ENCODE measurements at regions not wholly inside any gene's neighbourhood (a gene's known extent, or its start where the extent isn't known, plus 50 kb on each side); places are given as distances from the start of the nearest gene placed in this dataset.

DNA sequence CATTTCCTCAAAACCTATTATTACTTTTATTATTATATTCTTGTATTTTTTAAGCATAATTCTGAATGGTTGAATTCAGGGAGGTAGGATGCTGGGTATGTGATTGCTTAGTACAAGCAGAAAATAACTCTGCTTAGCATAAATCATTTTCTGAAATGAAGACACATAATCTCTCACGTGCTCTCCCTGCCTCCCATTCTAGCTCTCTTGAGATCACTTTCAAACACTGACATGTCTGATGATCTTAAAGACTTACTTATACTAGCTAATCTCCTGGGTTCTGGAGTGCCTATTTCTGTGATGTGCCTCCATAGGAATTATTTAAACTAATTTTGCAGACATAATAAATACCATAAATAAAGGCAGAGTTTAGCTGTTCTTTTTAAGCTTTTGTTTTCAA is 1136.0 kb downstream of the SUCLG1 start:
- DNase-seq (ENCODE audit: low read depth in 1 of 2, low spot score in 1 of 2) (no peak), ATAC-seq (no peak), FAIRE-seq (no peak)
- TF ChIP-seq RFX5 (IDR thresholded peaks at IDR 0.05) (no peak), SREBF2 (IDR thresholded peaks at IDR 0.05) (no peak), RCOR1 (IDR thresholded peaks at IDR 0.05; ENCODE audit: low read depth, low read length) (no peak), EHF (CRISPR knock-in tag; IDR thresholded peaks at IDR 0.05) (no peak), CEBPB (IDR thresholded peaks at IDR 0.05) (no peak), RNF2 (IDR thresholded peaks at IDR 0.05; ENCODE audit: borderline replicate concordance, low read depth) (no peak), USF2 (IDR thresholded peaks at IDR 0.05) (no peak), EHMT2 (IDR thresholded peaks at IDR 0.05; ENCODE audit: low read depth) (no peak)
- TF ChIP-seq, protein P1, sequence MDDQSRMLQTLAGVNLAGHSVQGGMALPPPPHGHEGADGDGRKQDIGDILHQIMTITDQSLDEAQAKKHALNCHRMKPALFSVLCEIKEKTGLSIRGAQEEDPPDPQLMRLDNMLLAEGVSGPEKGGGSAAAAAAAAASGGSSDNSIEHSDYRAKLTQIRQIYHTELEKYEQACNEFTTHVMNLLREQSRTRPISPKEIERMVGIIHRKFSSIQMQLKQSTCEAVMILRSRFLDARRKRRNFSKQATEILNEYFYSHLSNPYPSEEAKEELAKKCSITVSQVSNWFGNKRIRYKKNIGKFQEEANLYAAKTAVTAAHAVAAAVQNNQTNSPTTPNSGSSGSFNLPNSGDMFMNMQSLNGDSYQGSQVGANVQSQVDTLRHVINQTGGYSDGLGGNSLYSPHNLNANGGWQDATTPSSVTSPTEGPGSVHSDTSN (IDR thresholded peaks at IDR 0.05), result no peak
- Histone ChIP-seq H3K4me1 (no peaks in the 10 kb centered on the region), H3K4me3 (no peak overlapping the region), H3K4me2 (no peak overlapping the region), H3K9me3 (no peaks in the 10 kb centered on the region), H3K27ac (no peak overlapping the region)
- 3% methylated on average over 1 of the region's 1 CpG for whole genome bisulfite sequencing (ENCODE audit: missing lambda C conversion rate)
- ChIA-PET CTCF (no interaction called here), POLR2A (no interaction called here)

- CTCF ChIA-PET, result interaction anchor here (0.9 kb wide), 1 partner anchor 57 kb away, joined by 3 read pairs; no protein-coding TSS in a partner anchor
- no peak overlapping the region for H3K4me2 ChIP-seq
- FAIRE-seq, result no peak
- no peaks in the 10 kb centered on the region for H3K9me3 ChIP-seq
- no peak overlapping the region for H3K4me3 ChIP-seq
- POLR2A ChIA-PET, result no interaction called here
- ATAC-seq, result no peak
- TF ChIP-seq MAFK (IDR thresholded peaks at IDR 0.05; ENCODE audit: partially characterized antibody) (no peak), ATOH8 (CRISPR knock-in tag; IDR thresholded peaks at IDR 0.05; ENCODE audit: low read depth) (no peak), JUN (IDR thresholded peaks at IDR 0.05) (no peak), ZC3H11A (IDR thresholded peaks at IDR 0.05) (no peak)
- TF ChIP-seq, protein P2, sequence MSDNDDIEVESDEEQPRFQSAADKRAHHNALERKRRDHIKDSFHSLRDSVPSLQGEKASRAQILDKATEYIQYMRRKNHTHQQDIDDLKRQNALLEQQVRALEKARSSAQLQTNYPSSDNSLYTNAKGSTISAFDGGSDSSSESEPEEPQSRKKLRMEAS (IDR thresholded peaks at IDR 0.05), result no peak
- no peaks in the 10 kb centered on the region for H3K4me1 ChIP-seq
- H3K27ac ChIP-seq, result no peak overlapping the region
- DNase-seq (ENCODE audit: low read depth in 1 of 2, low spot score in 1 of 2), result no peak
Observed at GRCh38 chr2:83320053-83320452, 1139.0 kb downstream of the SUCLG1 start.

DNA sequence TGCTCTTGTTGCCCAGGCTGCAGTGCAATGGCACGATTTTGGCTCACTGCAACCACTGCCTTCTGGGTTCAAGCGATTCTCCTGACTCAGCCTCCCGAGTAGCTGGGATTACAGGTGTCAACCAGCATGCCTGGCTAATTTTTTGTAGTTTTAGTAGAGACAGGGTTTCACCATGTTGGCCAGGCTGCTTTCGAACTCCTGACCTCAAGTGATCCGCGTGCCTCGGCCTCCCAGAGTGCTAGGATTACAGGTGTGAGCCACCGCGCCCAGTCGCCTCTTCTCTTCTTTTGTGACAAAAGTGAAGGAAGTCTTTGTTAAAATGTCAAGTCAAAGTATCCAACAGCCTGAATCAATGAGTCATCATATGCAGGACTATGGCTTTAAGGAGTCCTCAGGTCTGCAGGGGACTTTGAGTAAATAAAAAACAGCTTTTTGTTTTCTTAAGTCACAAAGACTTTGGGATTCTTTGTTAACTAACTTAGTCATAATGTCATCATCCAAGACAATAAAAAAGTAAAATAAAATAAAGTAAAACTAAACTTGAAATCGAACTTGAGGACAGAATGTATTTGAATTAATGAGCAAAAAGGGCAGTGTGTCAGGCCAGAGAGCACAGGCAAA is 1153.2 kb downstream of the SUCLG1 start:
- H3K4me1 ChIP-seq, result no peaks in the 10 kb centered on the region
- no peaks in the 10 kb centered on the region for H3K9me3 ChIP-seq
- ChIA-PET CTCF (no interaction called here), POLR2A (interaction anchor here (0.6 kb wide), 1 partner anchor 32 kb away, joined by 5 read pairs; no protein-coding TSS in a partner anchor)
- FAIRE-seq (no peak), DNase-seq (ENCODE audit: low read depth in 1 of 2, low spot score in 1 of 2) (no peak), ATAC-seq (no peak)
- TF ChIP-seq FOSL2 (IDR thresholded peaks at IDR 0.05), result no peak
- TF ChIP-seq FOSL2 (CRISPR knock-in tag; IDR thresholded peaks at IDR 0.05), result peak; percentile 31; the same call in 1 of the 2 replicates
- no peak for TF ChIP-seq TFCP2L1 (CRISPR knock-in tag; IDR thresholded peaks at IDR 0.05)
- TF ChIP-seq BCL3 (IDR thresholded peaks at IDR 0.05), result no peak
- 26% methylated on average over 11 of the region's 11 CpGs for WGBS (ENCODE audit: missing lambda C conversion rate)
- H3K4me2 ChIP-seq, result no peak overlapping the region
- H3K4me3 ChIP-seq, result no peak overlapping the region
- H3K27ac ChIP-seq, result no peak overlapping the region
